Sciatic nerve (tissue), 2 donors: ENCODE measurements at regions not wholly inside any gene's neighbourhood (a gene's known extent, or its start where the extent isn't known, plus 50 kb on each side); places are given as distances from the start of the nearest gene placed in this dataset.

Experiments
- ATAC-seq: fragments of 200-7000 bp; cut with Tn5 transposase; one replicate; pipeline ENCODE4 v1.9.1; 2020; ENCODE audit warnings: mild to moderate bottlenecking, moderate library complexity
- DNase-seq: peaks from one replicate; pipeline ENCODE4 v3.0.0-alpha.2; 2020; ENCODE audit warnings: low spot score
- intact Hi-C: fragments of 100-400 bp; cut with DNase I; formaldehyde crosslinking; loops from one replicate; pipeline ENCODE4 v1.14.2; 2022
- donor health status: DM: no; HTN: no; CAD: no.
- donor health status: DM: no; HTN: no; CAD: no.

DNA sequence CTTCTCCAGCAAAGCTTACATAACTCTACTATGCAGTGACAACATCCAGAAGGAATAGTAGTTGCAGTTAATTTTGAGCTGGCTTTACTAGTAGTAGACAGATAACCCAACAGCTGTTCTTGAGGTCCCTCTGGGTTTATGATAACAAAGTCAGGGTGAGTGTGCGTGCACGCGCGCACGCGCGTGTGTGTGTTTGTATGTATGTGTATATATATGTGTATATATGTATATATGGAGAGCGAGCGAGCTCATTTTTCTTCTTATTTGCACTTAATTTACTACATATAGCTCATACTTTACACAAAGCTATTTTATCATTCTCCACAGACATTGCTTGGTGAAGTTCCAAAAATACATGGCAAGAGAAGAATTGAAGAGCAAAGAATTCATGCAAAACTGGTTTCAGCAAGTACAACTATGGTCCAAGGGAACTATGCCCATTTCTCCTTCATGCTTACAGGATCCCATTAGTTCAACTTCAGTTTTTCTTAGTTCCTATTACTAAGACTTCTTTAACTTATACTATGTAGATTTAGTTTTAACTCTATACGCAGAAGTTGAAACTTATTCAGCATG, 105.9 kb upstream of the TMEM168 start:
- no peak for ATAC-seq
- intact Hi-C loops: no loop called here
- DNase-seq: no peak

- ATAC-seq: no peak
- no peak for DNase-seq
- intact Hi-C loops: no loop called here
Measured at GRCh38 chr7:112892263-112892662, 102.1 kb upstream of the TMEM168 start.

DNA sequence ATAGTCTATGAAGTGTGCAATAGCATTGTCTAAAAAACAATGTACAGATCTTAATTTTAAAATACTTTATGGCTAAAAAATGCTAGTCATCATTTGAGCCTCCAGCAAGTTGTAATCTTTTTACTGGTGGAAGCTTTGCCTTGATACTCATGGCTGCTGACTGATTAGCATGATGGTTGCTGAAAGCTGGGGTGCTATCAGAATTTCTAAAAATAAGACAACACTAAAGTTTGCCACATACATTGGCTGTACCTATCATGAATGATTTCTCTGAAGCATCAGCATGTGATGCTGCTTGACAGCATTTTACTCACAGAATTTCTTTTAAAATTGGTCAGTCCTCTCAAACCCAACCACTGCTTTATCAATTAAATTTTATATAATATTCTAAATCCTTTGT, 101.5 kb upstream of the TMEM168 start:
- intact Hi-C loops: no loop called here
- DNase-seq: no peak
- ATAC-seq: no peak

GRCh38 chr7:112889834-112890438, 99.7 kb upstream of the TMEM168 start:
- DNase-seq (no peak), ATAC-seq (no peak)
- intact Hi-C loops: no loop called here

DNA sequence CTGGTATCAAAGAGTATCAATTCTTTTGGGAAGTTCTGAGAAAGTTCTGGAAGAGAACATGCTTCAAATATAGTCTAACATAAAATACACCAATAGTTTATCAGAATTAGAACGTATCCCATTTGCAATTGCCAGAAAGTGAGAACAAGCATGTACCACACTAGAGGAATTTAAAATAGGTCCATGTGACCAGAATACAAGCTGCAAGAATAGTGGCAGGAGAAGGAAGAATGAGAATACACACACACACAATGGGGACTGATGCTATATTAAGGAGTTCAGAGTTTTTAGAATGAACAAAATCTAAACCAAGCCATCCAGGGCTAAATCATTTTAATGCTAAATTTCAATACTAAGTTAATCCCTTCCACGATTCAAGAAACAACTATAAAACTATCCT, 99.1 kb upstream of the TMEM168 start:
- intact Hi-C loops: no loop called here
- no peak for ATAC-seq
- DNase-seq: no peak

DNA sequence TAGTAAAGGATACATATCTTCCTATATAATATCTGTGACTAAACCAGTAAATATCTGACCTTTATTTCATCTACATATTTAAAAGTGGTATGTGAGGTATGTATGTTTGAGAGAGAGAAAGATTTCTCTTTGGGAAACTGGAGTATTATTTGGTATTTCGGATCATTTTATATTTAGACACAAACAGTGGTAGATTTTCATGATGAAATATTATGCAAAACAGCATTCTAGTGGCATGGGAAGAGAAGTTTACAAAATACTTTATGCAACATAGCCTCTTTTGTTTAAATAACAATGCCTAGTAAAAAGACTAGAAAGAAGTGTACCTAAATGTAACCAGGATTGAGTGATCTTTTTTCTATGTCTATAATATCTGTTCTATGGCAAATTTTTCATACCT, 98.6 kb upstream of the TMEM168 start:
- ATAC-seq (no peak), DNase-seq (no peak)
- intact Hi-C loops: no loop called here

GRCh38 chr7:112887976-112888375, 97.8 kb upstream of the TMEM168 start:
- intact Hi-C loops: no loop called here
- no peak for ATAC-seq
- DNase-seq: no peak

GRCh38 chr7:112887337-112887736, 97.1 kb upstream of the TMEM168 start:
- no peak for ATAC-seq
- DNase-seq: no peak
- intact Hi-C loops: no loop called here

DNA sequence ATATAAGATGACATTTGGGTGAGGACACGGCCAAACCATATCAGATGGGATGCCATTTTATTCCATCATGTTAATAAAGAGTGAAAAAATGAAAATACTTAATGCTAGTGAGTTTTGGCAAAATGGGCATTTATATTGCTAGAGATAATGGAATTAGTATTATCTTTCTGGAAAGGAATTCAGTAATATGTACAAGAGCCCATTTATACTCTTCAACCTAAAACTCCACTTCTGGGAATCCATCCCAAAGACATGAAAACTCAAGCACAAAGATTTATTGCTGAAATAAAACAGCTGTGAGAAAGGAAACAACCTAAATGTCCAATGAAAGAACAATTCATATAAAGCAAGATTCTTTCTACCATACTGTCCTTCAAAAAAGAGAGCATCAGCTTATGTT, 96.0 kb upstream of the TMEM168 start:
- DNase-seq (no peak), ATAC-seq (no peak)
- intact Hi-C loops: no loop called here

- ATAC-seq (no peak), DNase-seq (no peak)
- intact Hi-C loops: no loop called here
Measured at GRCh38 chr7:112882991-112883390, 92.8 kb upstream of the TMEM168 start.

DNA sequence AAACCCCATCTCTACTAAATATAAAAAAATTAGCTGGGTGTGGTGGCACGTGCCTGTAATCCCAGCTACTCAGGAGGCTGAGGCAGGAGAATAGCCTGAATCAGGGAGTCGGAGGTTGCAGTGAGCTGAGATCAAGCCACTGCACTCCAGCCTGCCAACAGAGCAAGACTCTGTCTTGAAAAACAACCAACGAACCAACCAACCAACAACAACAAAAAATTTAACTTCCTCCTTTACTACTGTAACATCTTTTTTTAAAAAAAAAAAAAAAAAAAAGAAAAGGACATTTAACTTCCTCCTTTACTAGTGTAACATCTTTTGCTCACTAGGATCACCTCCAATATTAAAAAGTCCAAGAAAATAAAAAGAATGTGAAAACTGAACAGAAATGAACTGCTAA, 92.3 kb upstream of the TMEM168 start:
- DNase-seq (no peak), ATAC-seq (no peak)
- intact Hi-C loops: no loop called here

GRCh38 chr7:112882022-112882421, 91.8 kb upstream of the TMEM168 start:
- intact Hi-C loops: no loop called here
- ATAC-seq (no peak), DNase-seq (no peak)

- intact Hi-C loops: no loop called here
- ATAC-seq (no peak), DNase-seq (no peak)
Measured at GRCh38 chr7:112880818-112881418, 90.7 kb upstream of the TMEM168 start.

- no peak for DNase-seq
- no peak for ATAC-seq
- intact Hi-C loops: no loop called here
Measured at GRCh38 chr7:112877691-112878460, 87.7 kb upstream of the TMEM168 start.

DNA sequence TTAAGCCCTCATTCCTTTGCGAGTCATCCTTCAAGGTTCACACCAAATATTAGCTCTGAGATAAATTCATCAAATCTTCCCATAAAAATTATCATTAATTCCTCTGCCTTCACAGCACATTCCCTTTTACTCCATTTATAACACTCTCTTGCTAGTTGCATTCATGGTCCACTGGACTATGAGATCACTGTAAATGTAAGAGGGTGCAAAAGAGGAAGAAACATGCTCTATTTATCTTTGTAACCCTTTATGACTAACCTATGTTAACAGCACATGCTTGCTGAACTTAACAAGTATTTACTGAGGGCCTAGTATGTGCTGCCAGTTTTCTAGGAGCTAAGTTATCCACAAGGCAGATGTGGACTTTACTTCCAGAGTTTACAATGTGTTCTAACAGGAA, 86.7 kb upstream of the TMEM168 start:
- no peak for ATAC-seq
- DNase-seq: no peak
- intact Hi-C loops: no loop called here

GRCh38 chr7:112874909-112875308, 84.7 kb upstream of the TMEM168 start:
- intact Hi-C loops: no loop called here
- ATAC-seq: no peak
- DNase-seq: no peak

DNA sequence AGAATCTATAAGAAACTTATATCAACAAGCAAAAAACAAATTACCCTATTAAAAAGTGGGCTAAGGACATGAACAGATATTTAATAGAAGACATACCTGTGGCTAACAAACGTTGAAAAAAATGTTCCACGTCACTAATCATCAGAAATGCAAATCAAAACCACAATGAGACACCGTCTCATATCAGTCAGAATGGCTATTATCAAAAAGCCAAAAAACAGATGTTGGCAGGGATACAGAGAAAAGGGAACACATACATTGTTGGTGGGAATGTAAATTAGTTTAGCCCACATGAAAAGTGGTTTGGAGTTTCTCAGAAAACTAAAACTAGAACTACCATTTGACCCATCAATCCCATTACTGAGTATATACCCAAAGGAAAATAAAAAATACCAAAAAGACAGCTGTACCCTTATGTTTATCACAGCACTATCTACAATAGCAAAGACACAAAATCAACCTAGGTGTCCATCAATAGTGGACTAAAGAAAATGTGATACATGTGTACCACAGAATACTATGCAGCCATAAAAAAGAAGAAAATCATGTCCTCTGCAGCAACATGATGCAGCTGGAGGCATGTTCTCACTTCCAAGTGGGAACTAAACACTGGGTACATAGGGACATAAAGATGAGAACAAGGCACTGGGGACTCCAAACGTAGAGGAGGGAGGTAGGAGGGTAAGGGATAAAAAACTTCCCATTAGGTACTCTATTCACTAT, 83.8 kb upstream of the TMEM168 start:
- ATAC-seq (no peak), DNase-seq (no peak)
- intact Hi-C loops: no loop called here

GRCh38 chr7:112869111-112869774, 79.0 kb upstream of the TMEM168 start:
- intact Hi-C loops: no loop called here
- no peak for ATAC-seq
- DNase-seq: no peak

- DNase-seq: no peak
- intact Hi-C loops: no loop called here
- no peak for ATAC-seq
Measured at GRCh38 chr7:112868609-112869008, 78.4 kb upstream of the TMEM168 start.
